CD1c-positive myeloid dendritic cell (primary cell): ENCODE measurements at regions not wholly inside any gene's neighbourhood (a gene's known extent, or its start where the extent isn't known, plus 50 kb on each side); places are given as distances from the start of the nearest gene placed in this dataset.

Experiments used
- DNase-seq: peaks from one replicate; pipeline ENCODE4 v3.0.0-alpha.2; 2016; ENCODE audit errors: extremely low spot score

- DNase-seq = no peak
Measured at GRCh38 chr11:116473790-116474346, 298.9 kb downstream of the BUD13 start.

- DNase-seq = no peak
Measured at GRCh38 chr11:116473206-116473769, 299.5 kb downstream of the BUD13 start.

GRCh38 chr11:116472651-116473050 is 300.1 kb downstream of the BUD13 start:
- no peak for DNase-seq

GRCh38 chr11:116471608-116472256 is 301.1 kb downstream of the BUD13 start:
- no peak for DNase-seq

- no peak for DNase-seq
Measured at GRCh38 chr11:116468699-116469098, 304.1 kb downstream of the BUD13 start.

GRCh38 chr11:116467823-116468222 is 305.0 kb downstream of the BUD13 start:
- DNase-seq = no peak

GRCh38 chr11:116466801-116467200 is 306.0 kb downstream of the BUD13 start:
- no peak for DNase-seq

- DNase-seq = no peak
Measured at GRCh38 chr11:116466191-116466590, 306.6 kb downstream of the BUD13 start.

GRCh38 chr11:116465056-116465455 is 307.7 kb downstream of the BUD13 start:
- DNase-seq = no peak

GRCh38 chr11:116461789-116462188 is 311.0 kb downstream of the BUD13 start:
- DNase-seq = no peak

- no peak for DNase-seq
Measured at GRCh38 chr11:116460156-116460920, 312.4 kb downstream of the BUD13 start.

- no peak for DNase-seq
Measured at GRCh38 chr11:116459185-116460045, 313.4 kb downstream of the BUD13 start.

GRCh38 chr11:116458546-116458945 is 314.2 kb downstream of the BUD13 start:
- DNase-seq = no peak

- no peak for DNase-seq
Measured at GRCh38 chr11:116457336-116458007, 315.3 kb downstream of the BUD13 start.

- no peak for DNase-seq
Measured at GRCh38 chr11:116454951-116455350, 317.8 kb downstream of the BUD13 start.

- DNase-seq = peak; percentile 2
Measured at GRCh38 chr11:116454020-116454645, 318.7 kb downstream of the BUD13 start.

- no peak for DNase-seq
Measured at GRCh38 chr11:116452461-116452860, 320.3 kb downstream of the BUD13 start.

- no peak for DNase-seq
Measured at GRCh38 chr11:116449522-116449921, 323.3 kb downstream of the BUD13 start.

- no peak for DNase-seq
Measured at GRCh38 chr11:116446048-116446941, 326.5 kb downstream of the BUD13 start.
